Sigmoid colon (tissue), 6 donors: ENCODE measurements at regions not wholly inside any gene's neighbourhood (a gene's known extent, or its start where the extent isn't known, plus 50 kb on each side); places are given as distances from the start of the nearest gene placed in this dataset.

Experiments
- DNase-seq: peaks from one replicate; pipeline ENCODE4 v3.0.0-alpha.2; 2019
- H3K27ac ChIP-seq, 4 donors: fragments of 200-600 bp; sonication (generic); one replicate each; pipeline ENCODE4 v1.5.1; 2016 to 2019; ENCODE audit warnings: mild to moderate bottlenecking in 1 of 4
- H3K27me3 ChIP-seq, 3 donors: fragments of 200-600 bp; sonication (generic); one replicate each; pipeline ENCODE4 v1.5.1; 2019; ENCODE audit warnings: mild to moderate bottlenecking in 1 of 3
- H3K36me3 ChIP-seq, 4 donors: fragments of 200-600 bp; sonication (generic); one replicate each; pipeline ENCODE4 v1.5.1; 2016 to 2019
- H3K4me1 ChIP-seq, 4 donors: fragments of 200-600 bp; sonication (generic); one replicate each; pipeline ENCODE4 v1.5.1; 2017 to 2019
- H3K4me3 ChIP-seq, 4 donors: fragments of 200-600 bp; sonication (generic); one replicate each; pipeline ENCODE4 v1.5.1; 2017 to 2019; ENCODE audit warnings: mild to moderate bottlenecking in 2 of 4, moderate library complexity in 1 of 4
- H3K9me3 ChIP-seq, 4 donors: fragments of 200-600 bp in 3 of 4; sonication (generic) in 3 of 4; one replicate each; pipeline versions ENCODE4 v1.5.1 to v1.6.1; 2013 to 2019
- EP300 ChIP-seq, 4 donors: sonication (generic); formaldehyde crosslinking; IDR thresholded peaks; one replicate each; pipeline ENCODE4 v1.6.1; 2017; ENCODE audit warnings: antibody characterized with exemption in 4 of 4
- POLR2A ChIP-seq, 2 donors: fragments of 450-650 bp; IDR thresholded peaks; one replicate each; pipeline ENCODE4 v1.6.1; 2016; ENCODE audit warnings: antibody characterized with exemption in 2 of 2, mild to moderate bottlenecking in 2 of 2, moderate library complexity in 2 of 2
- POLR2AphosphoS5 ChIP-seq, 4 donors: sonication (generic); formaldehyde crosslinking; IDR thresholded peaks; one replicate each; pipeline ENCODE4 v1.6.1; 2017; ENCODE audit warnings: antibody characterized with exemption in 4 of 4
- WGBS, 2 donors: extraction: QIAGEN DNeasy Blood & Tissue Kit; methylation state at CpG; one replicate each; pipeline ENCODE4 v1.1.7; 2013; 5-methylcytosine and 5-hydroxymethylcytosine counted together
- intact Hi-C: fragments of 100-400 bp; cut with DNase I; formaldehyde crosslinking; loops from one replicate; pipeline ENCODE4 v1.15.1; 2023
- TF ChIP-seq, protein P1 (sequence below), 4 experiments: fragments of 450-650 bp in 3 of 4; fragments of 200-600 bp in 1 of 4; IDR thresholded peaks; one replicate each; pipeline ENCODE4 v1.5.1; 2016 to 2019; ENCODE audit warnings: antibody characterized with exemption in 4 of 4, mild to moderate bottlenecking in 3 of 4, moderate library complexity in 2 of 4
- donor health status: healthy with polysubstance abuse.
- donor health status: healthy.

DNA sequence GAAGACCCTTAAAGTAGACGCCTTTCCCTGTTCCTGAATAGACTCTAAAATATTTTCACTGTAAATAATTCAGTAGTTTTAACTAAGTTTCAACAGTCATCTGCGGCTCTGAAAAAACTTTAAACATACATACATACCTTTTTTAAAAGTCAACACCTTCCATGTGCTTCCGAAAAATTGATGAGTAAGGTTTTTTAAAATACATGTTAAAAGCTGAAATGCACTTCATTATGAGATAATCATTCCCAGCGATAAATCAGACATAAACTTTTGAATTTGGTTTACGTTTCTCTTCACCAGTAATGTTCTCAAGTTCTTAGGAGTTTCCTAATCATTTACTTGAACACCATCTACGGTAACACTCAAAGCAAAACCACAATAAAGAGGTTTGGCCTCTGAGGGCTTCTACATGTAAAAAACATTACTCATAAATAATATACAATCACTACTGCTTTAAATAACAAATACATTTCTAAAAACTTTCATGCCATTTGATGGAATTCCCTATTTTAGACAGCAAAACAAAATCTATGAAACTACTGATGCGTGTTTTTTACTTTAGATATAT lies 403.5 kb downstream of the SHQ1 start:
- DNase-seq: no peak
- TF ChIP-seq, protein P1, sequence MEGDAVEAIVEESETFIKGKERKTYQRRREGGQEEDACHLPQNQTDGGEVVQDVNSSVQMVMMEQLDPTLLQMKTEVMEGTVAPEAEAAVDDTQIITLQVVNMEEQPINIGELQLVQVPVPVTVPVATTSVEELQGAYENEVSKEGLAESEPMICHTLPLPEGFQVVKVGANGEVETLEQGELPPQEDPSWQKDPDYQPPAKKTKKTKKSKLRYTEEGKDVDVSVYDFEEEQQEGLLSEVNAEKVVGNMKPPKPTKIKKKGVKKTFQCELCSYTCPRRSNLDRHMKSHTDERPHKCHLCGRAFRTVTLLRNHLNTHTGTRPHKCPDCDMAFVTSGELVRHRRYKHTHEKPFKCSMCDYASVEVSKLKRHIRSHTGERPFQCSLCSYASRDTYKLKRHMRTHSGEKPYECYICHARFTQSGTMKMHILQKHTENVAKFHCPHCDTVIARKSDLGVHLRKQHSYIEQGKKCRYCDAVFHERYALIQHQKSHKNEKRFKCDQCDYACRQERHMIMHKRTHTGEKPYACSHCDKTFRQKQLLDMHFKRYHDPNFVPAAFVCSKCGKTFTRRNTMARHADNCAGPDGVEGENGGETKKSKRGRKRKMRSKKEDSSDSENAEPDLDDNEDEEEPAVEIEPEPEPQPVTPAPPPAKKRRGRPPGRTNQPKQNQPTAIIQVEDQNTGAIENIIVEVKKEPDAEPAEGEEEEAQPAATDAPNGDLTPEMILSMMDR (IDR thresholded peaks at IDR 0.05): no peak
- TF ChIP-seq POLR2A (IDR thresholded peaks at IDR 0.05): no peak
- TF ChIP-seq POLR2AphosphoS5 (IDR thresholded peaks at IDR 0.05): no peak
- no peak for TF ChIP-seq EP300 (IDR thresholded peaks at IDR 0.05)
- Histone ChIP-seq H3K4me1 (peaks cover 0 to 57% (median 39%) of the 10 kb centered on the region in 4 donors), H3K36me3 (no peaks in the 10 kb centered on the region), H3K27ac (no peak overlapping the region), H3K27me3 (no peaks in the 10 kb centered on the region), H3K4me3 (peak overlapping the region in 1 of 4 donors; percentile 63), H3K9me3 (no peaks in the 10 kb centered on the region)
- intact Hi-C loops: loop anchor here (5.0 to 10.0 kb wide), 4 partner anchors 170 to 487 kb away; no protein-coding TSS in a partner anchor
- 62 to 72% methylated on average over 7 of the region's 7 CpGs for WGBS, 2 donors

DNA sequence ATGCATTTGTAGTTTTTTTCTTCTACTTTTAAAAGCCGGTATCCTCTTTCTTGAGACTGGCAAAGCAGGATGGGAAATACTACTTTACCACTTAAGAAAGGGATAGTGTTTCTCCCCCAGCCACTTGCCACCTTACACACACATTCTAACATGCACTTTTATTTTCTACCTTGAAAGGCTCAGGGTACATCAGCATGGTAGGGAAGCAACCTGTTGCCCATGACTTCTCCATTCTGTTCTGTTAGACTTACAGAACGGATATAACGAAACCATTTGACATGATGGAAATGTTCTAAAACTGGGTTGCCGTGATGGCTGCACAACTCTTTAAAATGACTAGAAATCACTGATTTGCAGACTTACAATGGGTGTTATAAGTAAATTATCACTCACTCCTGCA lies 405.5 kb downstream of the SHQ1 start:
- H3K27ac ChIP-seq: no peak overlapping the region
- peaks cover 0 to 77% (median 56%) of the 10 kb centered on the region in 4 donors for H3K4me1 ChIP-seq
- no peaks in the 10 kb centered on the region for H3K36me3 ChIP-seq
- TF ChIP-seq EP300 (IDR thresholded peaks at IDR 0.05): no peak
- TF ChIP-seq, protein P1 (IDR thresholded peaks at IDR 0.05): no peak
- no peak for TF ChIP-seq POLR2A (IDR thresholded peaks at IDR 0.05)
- TF ChIP-seq POLR2AphosphoS5 (IDR thresholded peaks at IDR 0.05): no peak
- no peak for DNase-seq
- no peaks in the 10 kb centered on the region for H3K27me3 ChIP-seq
- intact Hi-C loops: loop anchor here (2.0 to 10.0 kb wide), 3 partner anchors 88 to 398 kb away; no protein-coding TSS in a partner anchor
- WGBS, 2 donors: 85 to 94% methylated on average over 4 of the region's 4 CpGs
- H3K9me3 ChIP-seq: no peaks in the 10 kb centered on the region
- H3K4me3 ChIP-seq: no peak overlapping the region

DNA sequence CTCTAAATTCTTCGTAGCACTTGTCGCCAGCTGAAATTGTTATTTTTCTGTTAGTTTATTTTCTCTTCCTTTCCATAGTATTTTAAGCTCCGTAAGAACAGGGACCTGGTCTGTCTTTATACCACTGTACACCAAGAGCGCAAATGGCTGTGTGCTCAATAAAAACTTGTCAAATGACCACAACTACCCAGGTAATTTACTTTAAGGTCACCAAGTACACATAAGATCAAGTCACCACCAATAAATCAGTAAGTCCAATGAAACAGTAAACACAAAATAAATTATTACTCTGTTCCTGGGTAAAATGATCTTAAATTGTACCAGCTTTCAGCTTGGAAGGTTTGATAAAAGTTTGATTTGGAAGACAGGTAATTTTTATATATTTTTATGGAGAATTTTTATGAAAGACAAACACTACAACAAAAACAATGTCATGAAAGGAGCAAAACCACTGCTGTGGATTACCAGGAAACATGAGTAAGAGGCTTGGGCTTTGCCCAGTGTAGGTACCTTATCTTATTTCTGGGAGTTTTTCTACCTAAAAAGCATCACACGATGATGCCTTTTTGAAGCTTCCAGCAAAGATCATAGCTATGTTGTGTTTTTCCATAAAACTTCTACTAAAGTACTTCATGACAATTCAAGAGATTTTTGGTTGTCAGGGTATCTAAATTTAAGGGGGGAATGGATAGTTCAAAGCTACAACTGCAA lies 406.8 kb downstream of the SHQ1 start:
- intact Hi-C loops: loop anchor here (10.0 kb wide), 2 partner anchors 167 to 397 kb away; no protein-coding TSS in a partner anchor
- DNase-seq: no peak
- Histone ChIP-seq H3K36me3 (no peaks in the 10 kb centered on the region), H3K27ac (no peak overlapping the region), H3K9me3 (no peaks in the 10 kb centered on the region), H3K27me3 (no peaks in the 10 kb centered on the region), H3K4me3 (no peak overlapping the region), H3K4me1 (peaks cover 0 to 77% (median 57%) of the 10 kb centered on the region in 4 donors)
- no peak for TF ChIP-seq POLR2A (IDR thresholded peaks at IDR 0.05)
- TF ChIP-seq, protein P1 (IDR thresholded peaks at IDR 0.05): no peak
- no peak for TF ChIP-seq EP300 (IDR thresholded peaks at IDR 0.05)
- no peak for TF ChIP-seq POLR2AphosphoS5 (IDR thresholded peaks at IDR 0.05)
- WGBS, 2 donors: 56 to 74% methylated on average over 5 of the region's 5 CpGs

DNA sequence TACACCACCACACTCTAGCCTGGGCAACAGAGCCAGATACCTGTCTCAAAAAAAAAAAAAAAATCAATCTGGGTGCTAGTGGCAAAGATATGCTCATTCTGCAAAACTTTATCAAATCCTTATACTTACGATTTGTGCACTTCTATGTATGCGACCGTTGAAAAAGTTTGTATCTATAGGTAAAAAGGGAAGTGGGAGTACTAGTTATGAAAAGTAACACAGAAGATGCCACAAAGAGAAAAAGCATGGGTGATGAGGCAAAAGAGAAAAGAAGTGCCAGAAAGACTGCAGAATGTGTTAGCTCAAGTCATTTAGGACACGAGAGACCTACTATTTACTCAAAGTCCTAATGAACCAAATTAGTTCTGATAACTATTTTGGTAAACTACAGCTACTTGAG lies 407.8 kb downstream of the SHQ1 start:
- H3K4me1 ChIP-seq: peaks cover 0 to 73% (median 57%) of the 10 kb centered on the region in 4 donors
- no peak overlapping the region for H3K27ac ChIP-seq
- no peak overlapping the region for H3K4me3 ChIP-seq
- TF ChIP-seq, protein P1 (IDR thresholded peaks at IDR 0.05): no peak
- no peak for TF ChIP-seq POLR2AphosphoS5 (IDR thresholded peaks at IDR 0.05)
- no peaks in the 10 kb centered on the region for H3K36me3 ChIP-seq
- intact Hi-C loops: loop anchor here (10.0 kb wide), 2 partner anchors 166 to 396 kb away; no protein-coding TSS in a partner anchor
- DNase-seq: no peak
- no peaks in the 10 kb centered on the region for H3K27me3 ChIP-seq
- H3K9me3 ChIP-seq: no peaks in the 10 kb centered on the region
- 68 to 84% methylated on average over 4 of the region's 4 CpGs for WGBS, 2 donors
